GM19099 (cell line): ENCODE measurements at regions not wholly inside any gene's neighbourhood (a gene's known extent, or its start where the extent isn't known, plus 50 kb on each side); places are given as distances from the start of the nearest gene placed in this dataset.

Experiments
- POLR2A ChIP-seq: IDR thresholded peaks from 3 replicates; pipeline ENCODE4 v1.6.1; 2011; ENCODE audit warnings: low read depth; ENCODE audit not compliant: insufficient read length; ENCODE audit errors: extremely low read depth

GRCh38 chr3:72615182-72615581, 233.1 kb downstream of the SHQ1 start:
- TF ChIP-seq POLR2A = no peak

GRCh38 chr3:72614394-72615074, 233.7 kb downstream of the SHQ1 start:
- no peak for TF ChIP-seq POLR2A

- no peak for TF ChIP-seq POLR2A
These were observed 234.4 kb downstream of the SHQ1 start for GRCh38 chr3:72613871-72614270.

- no peak for TF ChIP-seq POLR2A
These were observed 242.0 kb downstream of the SHQ1 start for GRCh38 chr3:72606005-72606800.

- no peak for TF ChIP-seq POLR2A
These were observed 243.9 kb downstream of the SHQ1 start for GRCh38 chr3:72604328-72604727.

- no peak for TF ChIP-seq POLR2A
These were observed 246.1 kb downstream of the SHQ1 start for GRCh38 chr3:72601983-72602750.

GRCh38 chr3:72601060-72601459, 247.2 kb downstream of the SHQ1 start:
- no peak for TF ChIP-seq POLR2A

- TF ChIP-seq POLR2A = no peak
These were observed 250.5 kb downstream of the SHQ1 start for GRCh38 chr3:72597756-72598195.

- no peak for TF ChIP-seq POLR2A
These were observed 251.2 kb downstream of the SHQ1 start for GRCh38 chr3:72597043-72597442.

- TF ChIP-seq POLR2A = no peak
These were observed 252.2 kb downstream of the SHQ1 start for GRCh38 chr3:72595927-72596610.

GRCh38 chr3:72595376-72595775, 252.9 kb downstream of the SHQ1 start:
- no peak for TF ChIP-seq POLR2A

GRCh38 chr3:72594615-72595215, 253.5 kb downstream of the SHQ1 start:
- TF ChIP-seq POLR2A = no peak

GRCh38 chr3:72593881-72594397, 254.3 kb downstream of the SHQ1 start:
- TF ChIP-seq POLR2A = no peak
